ENCODE measurements at regions not wholly inside any gene's neighbourhood (a gene's known extent, or its start where the extent isn't known, plus 50 kb on each side); places are given as distances from the start of the nearest gene placed in this dataset.

- TF ChIP-seq CTCF (IDR thresholded peaks at IDR 0.05) (no peak), EP300 (IDR thresholded peaks at IDR 0.05) (no peak), POLR2A (IDR thresholded peaks at IDR 0.05) (no peak), POLR2AphosphoS5 (IDR thresholded peaks at IDR 0.05) (no peak)
Measured at GRCh38 chr6:150681578-150682395, 82.1 kb downstream of the PLEKHG1 start.
